Cardiac fibroblast (primary cell): ENCODE measurements at regions not wholly inside any gene's neighbourhood (a gene's known extent, or its start where the extent isn't known, plus 50 kb on each side); places are given as distances from the start of the nearest gene placed in this dataset.

Experiments used
- DNase-seq, 2 donors: peaks; one replicate each; pipeline versions ENCODE4 v3.0.0 to v3.0.0-alpha.2; 2010; ENCODE audit warnings: low read depth in 2 of 2
- H3K4me3 ChIP-seq, 2 donors: replicated peaks in 1 of 2; 1 replicate in 1 of 2; 2 replicates in 1 of 2; pipeline ENCODE4 v1.5.1; 2011; ENCODE audit warnings: low read depth in 2 of 2, low read length in 2 of 2, mild to moderate bottlenecking in 2 of 2, moderate library complexity in 1 of 2
- TF ChIP-seq, protein P1 (sequence below): IDR thresholded peaks from one replicate; pipeline ENCODE4 v1.5.1; 2011; ENCODE audit warnings: low read depth, mild to moderate bottlenecking, low read length, inconsistent platforms

DNA sequence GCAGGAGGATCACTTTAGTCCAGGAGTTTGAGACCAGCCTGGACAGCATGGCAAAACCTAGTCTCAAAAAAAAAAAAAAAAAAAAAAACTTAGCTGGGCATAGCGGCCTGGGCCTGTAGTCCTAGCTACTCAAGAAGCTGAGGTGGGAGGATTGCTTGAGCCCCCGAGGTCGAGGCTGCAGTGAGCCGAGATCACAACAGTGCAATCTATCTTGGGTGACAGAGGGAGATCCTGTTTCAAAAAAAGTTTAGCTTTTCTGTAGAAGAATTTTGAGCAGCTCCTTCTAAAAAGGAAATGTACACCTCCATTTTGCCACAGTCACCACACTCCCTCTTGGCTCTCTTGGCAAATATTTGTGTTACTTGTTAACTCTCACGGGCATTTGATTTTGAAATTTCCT, 505.8 kb downstream of the DOK5 start:
- TF ChIP-seq, protein P1, sequence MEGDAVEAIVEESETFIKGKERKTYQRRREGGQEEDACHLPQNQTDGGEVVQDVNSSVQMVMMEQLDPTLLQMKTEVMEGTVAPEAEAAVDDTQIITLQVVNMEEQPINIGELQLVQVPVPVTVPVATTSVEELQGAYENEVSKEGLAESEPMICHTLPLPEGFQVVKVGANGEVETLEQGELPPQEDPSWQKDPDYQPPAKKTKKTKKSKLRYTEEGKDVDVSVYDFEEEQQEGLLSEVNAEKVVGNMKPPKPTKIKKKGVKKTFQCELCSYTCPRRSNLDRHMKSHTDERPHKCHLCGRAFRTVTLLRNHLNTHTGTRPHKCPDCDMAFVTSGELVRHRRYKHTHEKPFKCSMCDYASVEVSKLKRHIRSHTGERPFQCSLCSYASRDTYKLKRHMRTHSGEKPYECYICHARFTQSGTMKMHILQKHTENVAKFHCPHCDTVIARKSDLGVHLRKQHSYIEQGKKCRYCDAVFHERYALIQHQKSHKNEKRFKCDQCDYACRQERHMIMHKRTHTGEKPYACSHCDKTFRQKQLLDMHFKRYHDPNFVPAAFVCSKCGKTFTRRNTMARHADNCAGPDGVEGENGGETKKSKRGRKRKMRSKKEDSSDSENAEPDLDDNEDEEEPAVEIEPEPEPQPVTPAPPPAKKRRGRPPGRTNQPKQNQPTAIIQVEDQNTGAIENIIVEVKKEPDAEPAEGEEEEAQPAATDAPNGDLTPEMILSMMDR: no peak
- DNase-seq: no peak
- no peak overlapping the region for H3K4me3 ChIP-seq

DNA sequence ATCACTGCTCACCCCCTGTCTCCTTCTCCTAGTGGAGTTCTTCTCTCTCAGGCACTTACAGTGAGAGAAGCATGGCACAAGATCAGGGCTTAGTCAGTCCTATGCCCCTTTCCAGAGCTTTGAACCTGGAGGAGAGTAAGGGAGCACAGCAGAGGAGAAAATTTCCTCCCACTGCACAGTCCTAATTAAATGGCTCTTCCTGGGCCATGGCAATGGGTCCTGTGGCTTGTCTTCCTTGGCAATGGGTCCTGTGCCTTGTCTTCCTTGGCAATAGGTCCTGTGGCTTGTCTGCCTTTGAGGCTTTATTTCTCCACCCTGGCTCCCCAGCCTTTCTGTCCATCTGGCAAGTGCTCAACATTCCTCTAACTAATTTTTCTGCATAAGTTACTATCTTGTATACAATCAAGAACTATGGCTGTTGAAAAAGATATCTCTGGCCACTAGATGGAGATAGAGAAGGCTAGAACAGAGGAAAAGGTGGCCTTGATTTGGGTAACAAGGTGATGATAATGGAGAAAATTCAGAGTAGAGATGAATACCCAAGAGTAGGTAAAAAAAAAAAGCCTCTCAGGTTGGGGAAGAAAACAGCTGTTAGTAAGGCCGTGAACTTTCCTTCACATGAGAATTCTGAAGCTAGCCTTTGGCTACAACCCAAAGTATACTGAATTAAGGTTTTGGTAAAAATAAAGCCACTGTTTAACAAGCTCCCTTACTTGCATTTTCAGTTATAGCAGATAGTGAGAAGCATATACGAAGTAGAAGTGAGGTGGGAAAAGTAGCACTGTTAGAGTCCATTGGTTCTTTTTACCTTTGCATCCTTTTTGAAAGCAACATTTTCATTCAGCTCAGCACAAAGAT, 504.9 kb downstream of the DOK5 start:
- DNase-seq: no peak
- no peak overlapping the region for H3K4me3 ChIP-seq

DNA sequence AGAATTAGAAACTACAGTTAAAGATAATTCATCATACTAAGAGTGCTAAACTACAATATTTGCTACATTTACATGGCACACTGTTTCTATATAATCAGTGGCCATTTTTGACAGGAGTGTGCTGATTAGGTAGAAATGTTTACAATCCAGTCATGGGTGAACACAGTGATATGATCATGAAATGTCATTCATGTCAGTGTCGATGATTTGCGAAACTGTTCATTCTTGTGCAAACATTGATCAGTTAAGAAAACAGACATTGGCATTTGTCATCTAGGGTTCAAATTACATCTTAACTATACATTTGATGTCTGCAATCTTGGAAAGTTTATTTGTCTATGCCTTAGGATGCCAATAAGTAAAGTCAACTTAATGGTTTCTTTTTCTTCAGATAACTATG, 474.9 kb downstream of the DOK5 start:
- DNase-seq: no peak
- TF ChIP-seq, protein P1: no peak
- no peak overlapping the region for H3K4me3 ChIP-seq

More for the DNA sequence above, 504.9 kb downstream of the DOK5 start:
- TF ChIP-seq, protein P1: no peak

DNA sequence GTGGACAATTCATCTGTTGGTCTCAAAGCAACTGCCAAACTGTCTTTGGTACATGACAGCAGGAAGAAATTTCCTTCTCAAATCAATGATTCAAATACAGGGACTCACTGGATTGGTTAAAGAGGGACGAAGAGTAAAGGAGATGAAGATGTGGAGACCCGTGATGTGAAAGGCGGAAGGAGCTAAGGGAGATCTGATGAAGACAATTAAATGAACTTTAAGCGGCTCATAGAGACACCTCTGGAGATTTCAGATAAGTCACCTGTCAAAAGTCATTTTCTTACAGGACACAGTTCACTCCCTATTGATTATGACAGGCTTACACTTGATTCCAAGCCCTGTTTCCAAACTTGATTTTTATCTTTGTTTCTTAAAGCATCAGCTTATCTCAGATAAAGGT, 466.3 kb downstream of the DOK5 start:
- H3K4me3 ChIP-seq: no peak overlapping the region
- DNase-seq: no peak
- TF ChIP-seq, protein P1: no peak

DNA sequence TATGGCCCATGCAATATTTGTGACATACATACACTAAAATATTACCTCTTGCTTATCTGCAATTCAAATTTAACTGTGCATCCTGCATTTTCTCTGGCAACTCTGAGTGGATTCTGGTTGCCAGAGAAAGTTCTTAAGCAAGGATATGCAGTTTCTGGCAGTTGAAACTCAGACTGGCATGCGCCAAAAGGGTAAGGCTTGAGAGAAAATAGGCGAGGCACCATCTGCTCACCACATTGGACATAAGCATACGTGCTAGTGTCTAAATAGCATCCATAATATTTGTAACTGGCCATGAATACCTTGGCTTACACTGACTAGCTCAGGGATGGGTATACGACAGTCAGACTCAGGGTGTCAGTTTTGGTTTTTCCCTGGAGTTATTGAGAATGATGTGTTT, 465.1 kb downstream of the DOK5 start:
- DNase-seq: no peak
- H3K4me3 ChIP-seq: no peak overlapping the region

DNA sequence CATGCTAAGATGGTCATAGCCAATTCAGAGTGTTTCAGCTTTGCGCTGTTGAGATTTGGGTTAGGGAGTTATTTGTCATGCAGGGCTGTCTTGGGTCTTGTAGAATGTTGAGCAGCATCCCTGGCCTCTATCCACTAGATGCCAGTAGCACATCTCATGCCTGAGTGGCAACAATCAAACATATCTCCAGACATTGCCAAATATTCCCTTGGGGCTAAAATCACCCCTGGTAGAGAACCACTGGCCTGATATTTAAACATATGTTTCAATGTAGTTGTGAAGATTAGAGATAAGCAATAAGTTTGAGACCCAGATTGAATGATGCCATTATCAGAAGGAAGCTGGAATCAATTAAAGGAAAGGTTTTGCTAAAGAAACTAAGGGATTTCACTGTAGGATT, 463.3 kb downstream of the DOK5 start:
- no peak overlapping the region for H3K4me3 ChIP-seq
- no peak for DNase-seq
- TF ChIP-seq, protein P1: no peak

More for the DNA sequence above, 465.1 kb downstream of the DOK5 start:
- TF ChIP-seq, protein P1: no peak
